Muscle of leg (tissue), 3 donors: ENCODE measurements at regions not wholly inside any gene's neighbourhood (a gene's known extent, or its start where the extent isn't known, plus 50 kb on each side); places are given as distances from the start of the nearest gene placed in this dataset.
A peak's percentile ranks its signal among the peaks of the same experiment; 100 is the strongest.

Experiments
- DNase-seq: peaks from one replicate; pipeline ENCODE4 v3.0.0; 2013
- H3K27ac ChIP-seq: one replicate; pipeline ENCODE4 v1.5.1; 2013; ENCODE audit warnings: mild to moderate bottlenecking, low read length, control low read depth
- H3K27me3 ChIP-seq: one replicate; pipeline ENCODE4 v1.6.1; 2013; ENCODE audit warnings: low read length; ENCODE audit not compliant: control insufficient read depth, insufficient read depth
- H3K36me3 ChIP-seq: one replicate; pipeline ENCODE4 v1.6.1; 2013; ENCODE audit warnings: low read length; ENCODE audit not compliant: control insufficient read depth, insufficient read depth
- H3K4me1 ChIP-seq: one replicate; pipeline ENCODE4 v1.6.1; 2013; ENCODE audit warnings: low read length; ENCODE audit not compliant: control insufficient read depth, insufficient read depth
- H3K4me3 ChIP-seq: one replicate; pipeline ENCODE4 v1.5.1; 2013; ENCODE audit warnings: low read length, control low read depth
- H3K9me3 ChIP-seq: replicated peaks from 2 replicates; pipeline ENCODE4 v1.6.1; 2013; ENCODE audit warnings: low read depth, low read length; ENCODE audit not compliant: control insufficient read depth
- WGBS: methylation state at CpG from one replicate; pipeline ENCODE4 v1.1.5; 2013; ENCODE audit warnings: missing lambda C conversion rate; ENCODE audit not compliant: insufficient coverage; 5-methylcytosine and 5-hydroxymethylcytosine counted together

GRCh38 chr7:18287482-18287881, 208.1 kb upstream of the HDAC9 start:
- no peak for DNase-seq
- no peak overlapping the region for H3K4me3 ChIP-seq
- no peaks in the 10 kb centered on the region for H3K27me3 ChIP-seq
- WGBS: 71% methylated on average over 1 of the region's 2 CpGs
- H3K4me1 ChIP-seq: no peaks in the 10 kb centered on the region
- H3K36me3 ChIP-seq: no peaks in the 10 kb centered on the region
- H3K9me3 ChIP-seq: no peaks in the 10 kb centered on the region
- H3K27ac ChIP-seq: no peak overlapping the region

- H3K27ac ChIP-seq: no peak overlapping the region
- H3K4me1 ChIP-seq: no peaks in the 10 kb centered on the region
- no peaks in the 10 kb centered on the region for H3K27me3 ChIP-seq
- no peaks in the 10 kb centered on the region for H3K9me3 ChIP-seq
- 85% methylated on average over 3 of the region's 3 CpGs for WGBS
- H3K4me3 ChIP-seq: no peak overlapping the region
- no peak for DNase-seq
- H3K36me3 ChIP-seq: no peaks in the 10 kb centered on the region
Observed at GRCh38 chr7:18288322-18289037, 207.1 kb upstream of the HDAC9 start.

GRCh38 chr7:18289788-18290187, 205.8 kb upstream of the HDAC9 start:
- Histone ChIP-seq H3K27ac (no peak overlapping the region), H3K4me3 (no peak overlapping the region), H3K9me3 (no peaks in the 10 kb centered on the region), H3K27me3 (no peaks in the 10 kb centered on the region), H3K36me3 (no peaks in the 10 kb centered on the region), H3K4me1 (no peaks in the 10 kb centered on the region)
- no CpG with 5 or more reads among the region's 4 CpGs for WGBS
- DNase-seq: no peak

GRCh38 chr7:18290223-18290622, 205.3 kb upstream of the HDAC9 start:
- Histone ChIP-seq H3K27ac (no peak overlapping the region), H3K9me3 (no peaks in the 10 kb centered on the region), H3K4me3 (no peak overlapping the region), H3K36me3 (no peaks in the 10 kb centered on the region), H3K27me3 (no peaks in the 10 kb centered on the region), H3K4me1 (no peaks in the 10 kb centered on the region)
- 83% methylated on average over 1 of the region's 5 CpGs for WGBS
- DNase-seq: no peak

- no peaks in the 10 kb centered on the region for H3K27me3 ChIP-seq
- H3K9me3 ChIP-seq: no peaks in the 10 kb centered on the region
- H3K4me1 ChIP-seq: no peaks in the 10 kb centered on the region
- no peak for DNase-seq
- no peaks in the 10 kb centered on the region for H3K36me3 ChIP-seq
- WGBS: no CpG with 5 or more reads among the region's 1 CpG
- no peak overlapping the region for H3K27ac ChIP-seq
- peak overlapping the region; percentile 11 for H3K4me3 ChIP-seq
Observed at GRCh38 chr7:18290865-18291264, 204.7 kb upstream of the HDAC9 start.

GRCh38 chr7:18292584-18292983, 203.0 kb upstream of the HDAC9 start:
- WGBS: 60% methylated on average over 1 of the region's 2 CpGs
- no peak for DNase-seq
- no peak overlapping the region for H3K27ac ChIP-seq
- H3K36me3 ChIP-seq: no peaks in the 10 kb centered on the region
- H3K4me3 ChIP-seq: no peak overlapping the region
- H3K4me1 ChIP-seq: no peaks in the 10 kb centered on the region
- no peaks in the 10 kb centered on the region for H3K27me3 ChIP-seq
- H3K9me3 ChIP-seq: no peaks in the 10 kb centered on the region

- no CpG with 5 or more reads among the region's 2 CpGs for WGBS
- Histone ChIP-seq H3K36me3 (no peaks in the 10 kb centered on the region), H3K27ac (no peak overlapping the region), H3K4me3 (no peak overlapping the region), H3K9me3 (no peaks in the 10 kb centered on the region), H3K4me1 (no peaks in the 10 kb centered on the region), H3K27me3 (no peaks in the 10 kb centered on the region)
- DNase-seq: no peak
Observed at GRCh38 chr7:18293759-18294158, 201.8 kb upstream of the HDAC9 start.

GRCh38 chr7:18294411-18294810, 201.1 kb upstream of the HDAC9 start:
- Histone ChIP-seq H3K9me3 (no peaks in the 10 kb centered on the region), H3K27me3 (no peaks in the 10 kb centered on the region), H3K4me3 (no peak overlapping the region), H3K27ac (no peak overlapping the region), H3K36me3 (no peaks in the 10 kb centered on the region), H3K4me1 (no peaks in the 10 kb centered on the region)
- 71% methylated on average over 3 of the region's 4 CpGs for WGBS
- peak; percentile 36 for DNase-seq

GRCh38 chr7:18295781-18296423, 199.6 kb upstream of the HDAC9 start:
- no peaks in the 10 kb centered on the region for H3K36me3 ChIP-seq
- H3K4me3 ChIP-seq: no peak overlapping the region
- no CpG with 5 or more reads among the region's 3 CpGs for WGBS
- H3K9me3 ChIP-seq: no peaks in the 10 kb centered on the region
- no peaks in the 10 kb centered on the region for H3K4me1 ChIP-seq
- H3K27me3 ChIP-seq: no peaks in the 10 kb centered on the region
- DNase-seq: no peak
- no peak overlapping the region for H3K27ac ChIP-seq

GRCh38 chr7:18302097-18302496, 193.5 kb upstream of the HDAC9 start:
- Histone ChIP-seq H3K9me3 (no peaks in the 10 kb centered on the region), H3K4me3 (no peak overlapping the region), H3K36me3 (no peaks in the 10 kb centered on the region), H3K27ac (no peak overlapping the region), H3K4me1 (no peaks in the 10 kb centered on the region), H3K27me3 (no peaks in the 10 kb centered on the region)
- no peak for DNase-seq
- 40% methylated on average over 1 of the region's 2 CpGs for WGBS
